Activated naive CD8-positive, alpha-beta T cell treated with anti-CD3 and anti-CD28 coated beads, Interleukin-2, amount 10 ng/mL, durations not matched to agents 7 days and 5 days (primary cell): ENCODE measurements at regions not wholly inside any gene's neighbourhood (a gene's known extent, or its start where the extent isn't known, plus 50 kb on each side); places are given as distances from the start of the nearest gene placed in this dataset.

ENCODE experiments used
- ATAC-seq: fragments of 150-1000 bp; cut with Tn5 transposase; one replicate; pipeline ENCODE4 v1.10.0; 2021; ENCODE audit warnings: low read depth, moderate library complexity
- POLR2A ChIA-PET: fragments of 350-600 bp; sonication (Branson Sonifier 250); formaldehyde crosslinking; loops from one replicate; lab custom pipeline; 2021; ENCODE audit warnings: antibody characterized with exemption; lab: Charles Lee
- DNase-seq: peaks from one replicate; pipeline ENCODE4 v3.0.0; 2021
- H3K27ac Mint-ChIP-seq: one replicate; pipeline ENCODE4 v1.8.0; 2022; ENCODE audit warnings: mild to moderate bottlenecking, mixed read lengths
- H3K27me3 Mint-ChIP-seq: one replicate; pipeline ENCODE4 v1.8.0; 2022; ENCODE audit warnings: mild to moderate bottlenecking, moderate library complexity, mixed read lengths
- H3K36me3 Mint-ChIP-seq: one replicate; pipeline ENCODE4 v1.8.0; 2021; ENCODE audit warnings: mild to moderate bottlenecking, mixed read lengths
- H3K4me1 Mint-ChIP-seq: one replicate; pipeline ENCODE4 v1.8.0; 2021; ENCODE audit warnings: mixed read lengths
- H3K4me3 Mint-ChIP-seq: one replicate; pipeline ENCODE4 v1.8.0; 2022; ENCODE audit warnings: mild to moderate bottlenecking, moderate library complexity, mixed read lengths
- H3K9me3 Mint-ChIP-seq: one replicate; pipeline ENCODE4 v1.8.0; 2021; ENCODE audit warnings: mixed read lengths

DNA sequence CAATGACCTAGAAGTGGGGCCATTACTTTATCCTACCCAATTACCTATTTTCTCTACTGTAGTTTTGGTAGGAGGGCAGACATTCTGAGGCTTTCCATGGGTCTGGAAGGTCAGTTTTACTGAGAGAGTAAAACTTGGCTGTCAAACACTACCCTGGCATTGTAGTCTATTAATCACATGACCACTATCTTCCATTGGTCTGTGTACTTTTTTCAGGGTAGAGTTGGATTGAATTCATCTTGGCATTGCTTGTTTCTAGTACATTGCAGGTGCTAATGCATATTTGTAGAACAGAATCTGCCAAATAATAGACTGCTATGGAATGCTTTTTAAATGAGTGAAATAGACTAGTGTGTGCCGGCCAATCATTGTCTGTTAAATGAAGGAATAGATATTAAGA lies 271.9 kb downstream of the STIM2 start:
- Mint-ChIP-seq H3K27ac (no peak overlapping the region), H3K4me1 (no peaks in the 10 kb centered on the region), H3K36me3 (no peaks in the 10 kb centered on the region), H3K4me3 (no peak overlapping the region), H3K27me3 (peaks cover 2% of the 10 kb centered on the region), H3K9me3 (peaks cover 6% of the 10 kb centered on the region)
- ATAC-seq (no peak), DNase-seq (no peak)
- POLR2A ChIA-PET: no interaction called here

DNA sequence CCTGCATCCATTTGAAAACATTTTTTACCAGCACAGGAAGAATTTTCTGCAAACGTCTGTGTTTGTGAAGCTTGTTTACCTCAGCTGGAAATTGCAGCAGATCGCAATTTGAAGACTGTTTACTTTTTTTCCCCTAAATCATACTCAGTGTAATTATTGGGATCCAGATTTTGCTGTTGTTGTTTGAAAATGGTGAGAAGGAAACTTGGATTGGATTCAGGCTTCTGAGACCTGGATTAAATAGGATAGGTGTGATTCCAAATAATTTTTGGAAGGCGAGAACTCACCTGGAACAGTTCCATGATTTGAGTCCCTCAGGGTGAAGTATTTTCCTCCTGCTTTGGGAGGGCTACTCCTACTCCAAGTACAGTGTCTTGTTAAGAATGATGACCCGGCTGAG lies 279.8 kb downstream of the STIM2 start:
- Mint-ChIP-seq H3K9me3 (no peaks in the 10 kb centered on the region), H3K27ac (no peak overlapping the region), H3K4me3 (no peak overlapping the region), H3K36me3 (no peaks in the 10 kb centered on the region), H3K4me1 (no peaks in the 10 kb centered on the region), H3K27me3 (no peaks in the 10 kb centered on the region)
- POLR2A ChIA-PET: no interaction called here
- ATAC-seq (no peak), DNase-seq (no peak)

GRCh38 chr4:27141530-27141929 lies 280.9 kb downstream of the STIM2 start:
- Mint-ChIP-seq H3K36me3 (no peaks in the 10 kb centered on the region), H3K27ac (no peak overlapping the region), H3K9me3 (peaks cover under 1% of the 10 kb centered on the region), H3K27me3 (no peaks in the 10 kb centered on the region), H3K4me1 (no peaks in the 10 kb centered on the region), H3K4me3 (no peak overlapping the region)
- no peak for DNase-seq
- POLR2A ChIA-PET: no interaction called here
- no peak for ATAC-seq

- peaks cover 7% of the 10 kb centered on the region for H3K9me3 Mint-ChIP-seq
- H3K4me1 Mint-ChIP-seq: no peaks in the 10 kb centered on the region
- no peaks in the 10 kb centered on the region for H3K36me3 Mint-ChIP-seq
- no peak overlapping the region for H3K27ac Mint-ChIP-seq
- ATAC-seq (no peak), DNase-seq (no peak)
- no peaks in the 10 kb centered on the region for H3K27me3 Mint-ChIP-seq
- POLR2A ChIA-PET: no interaction called here
- no peak overlapping the region for H3K4me3 Mint-ChIP-seq
Observed at GRCh38 chr4:27142841-27143240, 282.2 kb downstream of the STIM2 start.

DNA sequence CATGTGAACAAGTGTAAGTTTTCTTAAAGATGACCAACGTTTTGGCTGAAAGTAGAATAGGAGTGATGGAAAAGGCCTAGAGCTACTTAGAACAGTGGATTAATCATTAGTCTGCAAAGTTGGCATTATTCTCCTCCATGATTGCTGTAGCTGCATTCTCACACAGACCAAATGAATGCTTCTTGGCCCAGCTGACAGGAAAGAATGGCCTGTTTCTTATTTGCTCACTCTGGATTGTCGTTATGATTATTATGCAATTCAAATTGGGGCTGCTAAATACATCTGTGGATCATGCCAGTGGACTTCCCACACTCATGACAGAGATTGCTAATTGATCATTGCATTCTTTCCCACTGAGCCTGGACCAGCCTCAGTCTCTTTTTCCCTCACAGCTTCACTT lies 285.0 kb downstream of the STIM2 start:
- Mint-ChIP-seq H3K4me3 (no peak overlapping the region), H3K36me3 (no peaks in the 10 kb centered on the region), H3K27ac (no peak overlapping the region), H3K4me1 (no peaks in the 10 kb centered on the region), H3K27me3 (no peaks in the 10 kb centered on the region), H3K9me3 (peaks cover 7% of the 10 kb centered on the region)
- ATAC-seq (no peak), DNase-seq (no peak)
- POLR2A ChIA-PET: no interaction called here

DNA sequence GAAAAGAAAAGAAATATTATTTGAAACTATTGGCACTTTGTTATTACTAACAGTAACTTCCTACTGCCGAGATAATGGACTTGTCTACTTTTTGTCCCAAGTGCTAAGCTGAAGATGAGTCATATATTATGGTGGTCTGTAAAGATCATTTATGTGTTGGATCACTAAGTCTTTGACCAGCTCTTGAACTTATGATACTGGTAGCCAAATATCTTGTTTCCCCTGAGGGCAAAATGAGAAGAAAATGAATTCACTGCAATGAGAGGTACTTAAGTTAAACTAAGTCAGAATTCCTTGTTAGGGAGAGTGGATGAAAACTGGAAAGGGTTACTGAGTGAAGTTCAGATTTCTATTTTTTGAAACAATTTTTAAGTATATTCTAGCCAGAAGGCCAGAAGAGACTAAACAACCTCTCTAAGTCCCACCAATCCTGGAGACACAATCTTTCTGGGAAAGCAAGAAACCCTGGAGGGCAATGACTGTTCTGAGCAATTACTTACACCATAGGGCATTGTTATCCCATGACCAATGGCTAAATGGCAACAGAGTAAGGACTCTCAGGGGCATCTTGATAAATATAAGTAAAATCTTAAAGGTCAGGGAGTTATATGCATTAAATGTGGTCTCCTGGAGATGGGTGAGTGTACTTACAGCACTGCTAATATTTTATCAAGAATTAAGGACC lies 287.7 kb downstream of the STIM2 start:
- POLR2A ChIA-PET: no interaction called here
- Mint-ChIP-seq H3K27me3 (no peaks in the 10 kb centered on the region), H3K36me3 (no peaks in the 10 kb centered on the region), H3K27ac (no peak overlapping the region), H3K4me1 (no peaks in the 10 kb centered on the region), H3K4me3 (no peak overlapping the region), H3K9me3 (peaks cover 7% of the 10 kb centered on the region)
- ATAC-seq (no peak), DNase-seq (no peak)

DNA sequence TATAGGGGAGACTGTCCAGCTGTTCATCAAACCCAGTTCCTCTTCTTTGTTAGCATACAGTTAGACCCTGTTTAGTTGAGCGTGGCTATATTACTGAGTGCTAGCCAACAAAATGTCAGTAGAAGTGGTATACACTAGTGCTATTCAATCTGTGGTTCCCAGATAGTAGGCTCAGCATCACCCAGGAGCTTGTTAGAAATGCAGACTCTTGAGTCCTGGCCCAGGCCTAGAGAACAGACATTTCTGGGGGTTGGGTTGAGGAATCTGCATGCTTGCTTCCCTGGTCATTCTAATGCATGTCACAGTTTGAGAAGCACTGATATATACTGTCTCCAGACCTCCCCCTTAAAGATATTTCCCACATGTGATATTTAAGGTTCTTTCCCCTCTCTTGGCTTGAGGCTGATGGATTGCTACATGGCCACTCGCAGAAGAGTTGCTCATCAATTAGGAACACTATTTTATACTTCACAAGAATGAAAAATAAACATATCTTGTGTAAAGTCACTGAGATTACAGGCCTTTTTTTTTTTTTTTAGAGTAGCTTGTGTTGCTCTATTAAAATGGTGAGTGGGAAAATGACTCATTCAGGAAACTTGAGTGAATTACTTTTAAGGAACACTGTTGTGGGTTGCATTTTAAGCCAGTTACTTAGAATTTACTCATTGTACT lies 289.0 kb downstream of the STIM2 start:
- ATAC-seq (no peak), DNase-seq (no peak)
- H3K36me3 Mint-ChIP-seq: no peaks in the 10 kb centered on the region
- no peaks in the 10 kb centered on the region for H3K27me3 Mint-ChIP-seq
- POLR2A ChIA-PET: no interaction called here
- peaks cover 7% of the 10 kb centered on the region for H3K9me3 Mint-ChIP-seq
- H3K27ac Mint-ChIP-seq: no peak overlapping the region
- H3K4me3 Mint-ChIP-seq: no peak overlapping the region
- no peaks in the 10 kb centered on the region for H3K4me1 Mint-ChIP-seq

- H3K4me1 Mint-ChIP-seq: no peaks in the 10 kb centered on the region
- no peaks in the 10 kb centered on the region for H3K36me3 Mint-ChIP-seq
- no peak overlapping the region for H3K27ac Mint-ChIP-seq
- DNase-seq (no peak), ATAC-seq (no peak)
- no peak overlapping the region for H3K4me3 Mint-ChIP-seq
- no peaks in the 10 kb centered on the region for H3K27me3 Mint-ChIP-seq
- no peaks in the 10 kb centered on the region for H3K9me3 Mint-ChIP-seq
- POLR2A ChIA-PET: no interaction called here
Observed at GRCh38 chr4:27152703-27153102, 292.1 kb downstream of the STIM2 start.

DNA sequence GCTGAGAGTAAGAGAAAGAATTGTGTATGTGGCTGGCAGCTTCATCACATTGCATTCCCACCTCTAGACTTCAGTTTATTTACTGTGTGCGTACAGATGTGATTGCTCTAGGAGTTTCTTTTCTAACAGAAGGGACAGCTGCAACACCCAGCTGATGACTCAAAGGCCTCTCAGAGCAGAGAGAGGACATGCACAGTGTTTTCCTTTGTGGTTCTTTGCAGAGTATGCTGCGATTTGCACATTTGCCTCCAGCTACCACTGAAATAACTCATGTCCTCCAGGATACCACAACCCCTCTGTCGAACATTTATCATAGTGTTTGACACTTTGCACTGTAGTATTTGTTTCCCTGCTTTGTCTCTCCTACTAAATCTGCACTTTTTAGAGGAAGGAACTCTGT lies 294.1 kb downstream of the STIM2 start:
- no peak overlapping the region for H3K4me3 Mint-ChIP-seq
- POLR2A ChIA-PET: no interaction called here

DNA sequence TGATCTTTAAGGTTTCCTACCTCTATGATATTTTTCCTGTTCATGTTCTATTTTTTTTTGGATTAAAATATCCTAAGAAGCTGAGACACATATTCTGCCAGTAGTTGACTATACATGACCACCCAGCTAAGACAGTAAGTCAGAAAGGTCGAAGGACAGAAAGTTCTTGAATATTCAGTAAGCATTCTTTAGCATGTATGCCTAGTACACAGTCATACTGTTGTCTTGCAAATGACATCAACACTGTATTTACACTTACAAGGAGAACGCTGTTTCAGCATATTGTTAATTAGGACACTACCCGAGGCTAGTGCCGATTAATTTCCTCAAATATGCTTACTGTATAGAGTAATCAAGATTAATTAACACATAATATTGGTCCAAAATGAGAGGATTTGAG lies 300.6 kb downstream of the STIM2 start:
- Mint-ChIP-seq H3K27ac (no peak overlapping the region), H3K9me3 (no peaks in the 10 kb centered on the region), H3K36me3 (no peaks in the 10 kb centered on the region), H3K4me3 (no peak overlapping the region), H3K4me1 (no peaks in the 10 kb centered on the region), H3K27me3 (no peaks in the 10 kb centered on the region)
- ATAC-seq (no peak), DNase-seq (no peak)
- POLR2A ChIA-PET: no interaction called here

More for the DNA sequence above, 294.1 kb downstream of the STIM2 start:
- H3K36me3 Mint-ChIP-seq: no peaks in the 10 kb centered on the region
- ATAC-seq: no peak
- H3K9me3 Mint-ChIP-seq: no peaks in the 10 kb centered on the region
- H3K4me1 Mint-ChIP-seq: no peaks in the 10 kb centered on the region
- DNase-seq: no peak
- no peak overlapping the region for H3K27ac Mint-ChIP-seq
- H3K27me3 Mint-ChIP-seq: no peaks in the 10 kb centered on the region

DNA sequence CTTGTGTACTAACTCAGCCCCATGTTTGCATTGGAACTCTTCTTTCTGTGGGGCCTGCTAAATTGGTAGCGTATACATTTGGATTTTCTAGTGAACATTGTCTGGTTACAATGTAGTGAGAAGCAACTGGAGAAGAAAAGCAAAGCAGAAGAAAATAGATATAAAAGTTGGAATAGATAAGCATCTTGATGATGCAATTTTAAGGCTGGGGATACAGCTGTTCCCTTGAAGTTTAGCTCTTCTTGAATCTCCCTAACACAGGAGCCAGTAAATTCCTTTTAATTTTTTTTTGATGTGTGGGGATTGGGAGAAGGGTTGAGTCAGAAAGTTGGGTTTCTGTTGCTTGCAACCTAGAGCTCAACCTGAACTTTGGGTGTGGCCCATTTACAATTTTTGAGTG lies 308.1 kb downstream of the STIM2 start:
- no peak for DNase-seq
- Mint-ChIP-seq H3K9me3 (no peaks in the 10 kb centered on the region), H3K27me3 (peaks cover 3% of the 10 kb centered on the region), H3K4me1 (no peaks in the 10 kb centered on the region), H3K27ac (no peak overlapping the region), H3K36me3 (no peaks in the 10 kb centered on the region), H3K4me3 (no peak overlapping the region)
- POLR2A ChIA-PET: interaction anchor here (0.7 kb wide), 1 partner anchor 849 kb away, joined by 4 read pairs; no protein-coding TSS in a partner anchor
- ATAC-seq: no peak

DNA sequence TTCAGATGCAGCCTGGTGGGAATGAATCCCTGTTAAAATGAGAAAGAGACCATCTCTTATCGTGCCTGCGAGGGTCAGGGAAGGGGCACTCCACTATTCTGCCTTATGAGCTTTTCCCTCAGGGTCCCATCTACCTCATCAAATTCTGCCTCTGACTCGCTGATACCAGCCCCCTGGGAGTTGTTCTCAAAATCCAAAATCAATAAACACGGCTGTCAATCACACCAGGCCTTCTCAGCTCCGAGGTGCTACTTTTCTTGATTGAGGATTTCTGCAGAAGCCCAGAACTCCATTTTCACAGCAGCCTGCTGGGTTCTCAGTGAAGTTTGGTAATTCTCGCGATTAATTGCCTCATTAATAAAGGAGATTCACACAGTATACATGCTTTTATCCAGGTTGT lies 312.6 kb downstream of the STIM2 start:
- POLR2A ChIA-PET: no interaction called here
- no peaks in the 10 kb centered on the region for H3K36me3 Mint-ChIP-seq
- H3K27ac Mint-ChIP-seq: no peak overlapping the region
- no peak for ATAC-seq
- H3K27me3 Mint-ChIP-seq: peaks cover 2% of the 10 kb centered on the region
- DNase-seq: no peak
- H3K4me3 Mint-ChIP-seq: no peak overlapping the region
- no peaks in the 10 kb centered on the region for H3K9me3 Mint-ChIP-seq
- no peaks in the 10 kb centered on the region for H3K4me1 Mint-ChIP-seq

- DNase-seq (no peak), ATAC-seq (no peak)
- no peaks in the 10 kb centered on the region for H3K4me1 Mint-ChIP-seq
- peaks cover 2% of the 10 kb centered on the region for H3K27me3 Mint-ChIP-seq
- H3K9me3 Mint-ChIP-seq: no peaks in the 10 kb centered on the region
- POLR2A ChIA-PET: no interaction called here
- no peak overlapping the region for H3K27ac Mint-ChIP-seq
- no peak overlapping the region for H3K4me3 Mint-ChIP-seq
- no peaks in the 10 kb centered on the region for H3K36me3 Mint-ChIP-seq
Observed at GRCh38 chr4:27176400-27176799, 315.8 kb downstream of the STIM2 start.

GRCh38 chr4:27176881-27177280 lies 316.2 kb downstream of the STIM2 start:
- DNase-seq (no peak), ATAC-seq (no peak)
- Mint-ChIP-seq H3K4me1 (no peaks in the 10 kb centered on the region), H3K36me3 (no peaks in the 10 kb centered on the region), H3K27ac (no peak overlapping the region), H3K9me3 (no peaks in the 10 kb centered on the region), H3K4me3 (no peak overlapping the region), H3K27me3 (peaks cover 2% of the 10 kb centered on the region)
- POLR2A ChIA-PET: no interaction called here
